Prostate gland (tissue), 2 donors: ENCODE measurements at regions not wholly inside any gene's neighbourhood (a gene's known extent, or its start where the extent isn't known, plus 50 kb on each side); places are given as distances from the start of the nearest gene placed in this dataset.

Source experiments
- CTCF ChIP-seq, 4 experiments: fragments of 200-600 bp in 2 of 4; fragments of 450-650 bp in 2 of 4; sonication (generic) in 2 of 4; IDR thresholded peaks; 1 replicate in 3 of 4; 2 replicates in 1 of 4; pipeline ENCODE4 v1.5.1; 2016 to 2019; ENCODE audit warnings: antibody characterized with exemption in 4 of 4, mild to moderate bottlenecking in 2 of 4, moderate library complexity in 2 of 4
- POLR2A ChIP-seq: fragments of 450-650 bp; IDR thresholded peaks from one replicate; pipeline ENCODE4 v1.6.1; 2016; ENCODE audit warnings: antibody characterized with exemption, mild to moderate bottlenecking
- POLR2AphosphoS5 ChIP-seq: sonication (generic); formaldehyde crosslinking; IDR thresholded peaks from one replicate; pipeline ENCODE4 v1.6.1; 2017; ENCODE audit warnings: antibody characterized with exemption

GRCh38 chr11:27266125-27266524 lies 96.9 kb downstream of the CCDC34 start:
- TF ChIP-seq CTCF (IDR thresholded peaks at IDR 0.05), result no peak
- TF ChIP-seq POLR2A, result no peak
- TF ChIP-seq POLR2AphosphoS5, result no peak
